ENCODE measurements at regions not wholly inside any gene's neighbourhood (a gene's known extent, or its start where the extent isn't known, plus 50 kb on each side); places are given as distances from the start of the nearest gene placed in this dataset.
"Not testable (repeated sequence)": the region's sequence is repeated elsewhere in the genome, so short reads cannot be mapped to it uniquely, and the experiment has no call there.

DNA sequence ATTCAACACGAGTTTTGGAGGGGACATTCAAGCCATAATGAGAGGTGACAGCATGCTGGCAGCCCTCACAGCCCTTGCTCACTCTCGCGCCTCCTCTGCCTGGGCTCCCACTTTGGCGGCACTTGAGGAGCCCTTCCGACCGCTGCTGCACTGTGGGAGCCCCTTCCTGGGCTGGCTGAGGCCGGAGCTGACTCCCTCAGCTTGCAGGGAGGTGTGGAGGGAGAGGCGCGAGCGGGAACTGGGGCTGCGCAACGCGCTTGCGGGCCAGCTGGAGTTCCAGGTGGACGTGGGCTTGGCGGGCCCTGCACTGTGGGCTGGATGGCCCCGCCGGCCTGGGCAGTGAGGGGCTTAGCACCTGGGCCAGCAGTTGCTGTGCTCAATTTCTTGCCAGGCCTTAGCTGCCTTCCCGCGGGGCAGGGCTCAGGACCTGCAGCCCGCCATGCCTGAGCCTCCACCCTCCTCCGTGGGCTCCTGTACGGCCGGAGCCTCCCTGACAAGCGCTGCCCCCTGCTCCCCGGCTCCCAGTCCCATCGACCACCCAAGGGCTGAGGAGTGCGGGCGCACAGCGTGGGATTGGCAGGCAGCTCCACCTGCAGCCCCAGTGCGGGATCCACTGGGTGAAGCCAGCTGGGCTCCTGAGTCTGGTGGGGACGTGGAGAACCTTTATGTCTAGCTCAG lies 123.3 kb downstream of the EFNB1 start:
- POLR2A ChIA-PET; H3K27ac ChIP-seq (ENCODE audit: control insufficient read depth, insufficient read depth); ATAC-seq; H3K4me2 ChIP-seq (ENCODE audit: control insufficient read depth, insufficient read depth); H3K4me1 ChIP-seq (ENCODE audit: control insufficient read depth, insufficient read depth, low read length); H3K4me3 ChIP-seq; H3K9ac ChIP-seq (ENCODE audit: control insufficient read depth, insufficient read depth, low read length); DNase-seq (ENCODE audit: low read depth, low spot score); H3K27me3 ChIP-seq (replicated peaks in 1 of 2; ENCODE audit: control insufficient read depth in 2 of 2, insufficient read depth in 2 of 2, low read length in 1 of 2); H4K20me1 ChIP-seq (ENCODE audit: control insufficient read depth, insufficient read depth); H3K79me2 ChIP-seq (ENCODE audit: control insufficient read depth, insufficient read depth, low read length); BruUV-seq (replicated peaks); H3K36me3 ChIP-seq (ENCODE audit: control insufficient read depth in 2 of 2, insufficient read depth in 2 of 2, low read length in 1 of 2); in situ Hi-C loops (cut with MboI); RAD21 ChIA-PET (ENCODE audit: unreplicated experiment); H2AFZ ChIP-seq (ENCODE audit: control insufficient read depth, low read depth, low read length); intact Hi-C loops (cut with micrococcal nuclease; ENCODE audit: unreplicated experiment); FAIRE-seq; H3K9me3 ChIP-seq (replicated peaks; ENCODE audit: control insufficient read depth, insufficient read depth, low read length): not testable (repeated sequence)
- CTCF ChIA-PET = interaction anchor here (0.5 to 0.6 kb wide), 2 partner anchors 241 to 271 kb away, joined by 3 read pairs; no protein-coding TSS in a partner anchor
- WGBS (ENCODE audit: insufficient coverage, insufficient replicate concordance, low lambda C conversion rate, missing lambda C conversion rate) = 56% methylated on average over 32 of the region's 32 CpGs
- SMC1A ChIA-PET (ENCODE audit: uncharacterized antibody, unreplicated experiment) = interaction anchor here (0.6 kb wide), 1 partner anchor 226 kb away, joined by 3 read pairs; no protein-coding TSS in a partner anchor

GRCh38 chrX:68950937-68951336 lies 122.1 kb downstream of the EFNB1 start:
- SMC1A ChIA-PET (ENCODE audit: uncharacterized antibody, unreplicated experiment) = no interaction called here
- 0% methylated on average over 2 of the region's 2 CpGs for WGBS (ENCODE audit: insufficient coverage, insufficient replicate concordance, low lambda C conversion rate, missing lambda C conversion rate)
- Histone ChIP-seq H3K27me3 (replicated peaks in 1 of 2; ENCODE audit: control insufficient read depth in 2 of 2, insufficient read depth in 2 of 2, low read length in 1 of 2) (no peaks in the 10 kb centered on the region), H3K4me1 (ENCODE audit: control insufficient read depth, insufficient read depth, low read length) (no peaks in the 10 kb centered on the region), H3K4me2 (ENCODE audit: control insufficient read depth, insufficient read depth) (no peak overlapping the region), H2AFZ (ENCODE audit: control insufficient read depth, low read depth, low read length) (no peak overlapping the region), H3K4me3 (no peak overlapping the region), H4K20me1 (ENCODE audit: control insufficient read depth, insufficient read depth) (no peaks in the 10 kb centered on the region), H3K9ac (ENCODE audit: control insufficient read depth, insufficient read depth, low read length) (no peak overlapping the region), H3K79me2 (ENCODE audit: control insufficient read depth, insufficient read depth, low read length) (no peaks in the 10 kb centered on the region), H3K27ac (ENCODE audit: control insufficient read depth, insufficient read depth) (no peak overlapping the region), H3K36me3 (ENCODE audit: control insufficient read depth in 2 of 2, insufficient read depth in 2 of 2, low read length in 1 of 2) (no peaks in the 10 kb centered on the region), H3K9me3 (replicated peaks; ENCODE audit: control insufficient read depth, insufficient read depth, low read length) (no peaks in the 10 kb centered on the region; the same call in 1 of the 3 replicates)
- CTCF ChIA-PET = no interaction called here
- DNase-seq (ENCODE audit: low read depth, low spot score) (no peak), FAIRE-seq (no peak), ATAC-seq (no peak)
- in situ Hi-C loops (cut with MboI) (no loop called here), intact Hi-C loops (cut with micrococcal nuclease; ENCODE audit: unreplicated experiment) (no loop called here)
- no TSS peak for BruUV-seq (replicated peaks)
- POLR2A ChIA-PET = no interaction called here
- RAD21 ChIA-PET (ENCODE audit: unreplicated experiment) = no interaction called here
- TF ChIP-seq CBX3 (IDR thresholded peaks at IDR 0.05; ENCODE audit: borderline replicate concordance, low read depth) = no peak
- TF ChIP-seq SIN3A (IDR thresholded peaks at IDR 0.05; ENCODE audit: low read depth, low read length) = no peak
- TF ChIP-seq MEF2B (IDR thresholded peaks at IDR 0.05; ENCODE audit: partially characterized antibody, poor library complexity, severe bottlenecking) = no peak
- no peak for TF ChIP-seq EED (IDR thresholded peaks at IDR 0.05; ENCODE audit: low read depth)
- no peak for TF ChIP-seq E4F1 (IDR thresholded peaks at IDR 0.05; ENCODE audit: borderline replicate concordance, partially characterized antibody)
- TF ChIP-seq IKZF1 (conservative IDR thresholded peaks at IDR 0.05) = no peak
- no peak for TF ChIP-seq BCLAF1 (IDR thresholded peaks at IDR 0.05)
- TF ChIP-seq CHD4 (IDR thresholded peaks at IDR 0.05) = no peak
- TF ChIP-seq BCL11A (IDR thresholded peaks at IDR 0.05; ENCODE audit: low read depth, low read length) = no peak
- TF ChIP-seq POU2F2 (IDR thresholded peaks at IDR 0.05; ENCODE audit: borderline replicate concordance, low read depth, low read length) = no peak
- no peak for TF ChIP-seq FOXM1 (IDR thresholded peaks at IDR 0.05; ENCODE audit: low read depth, low read length)
- no peak for TF ChIP-seq CREM (IDR thresholded peaks at IDR 0.05; ENCODE audit: low read depth)
- TF ChIP-seq MTA3 (IDR thresholded peaks at IDR 0.05; ENCODE audit: borderline replicate concordance, low read length) = no peak
- no peak for TF ChIP-seq MTA2 (IDR thresholded peaks at IDR 0.05; ENCODE audit: low read depth)

Measured in GM12878 (cell line).